GM12878 (cell line): ENCODE measurements at regions not wholly inside any gene's neighbourhood (a gene's known extent, or its start where the extent isn't known, plus 50 kb on each side); places are given as distances from the start of the nearest gene placed in this dataset.

ENCODE experiments used
- ATAC-seq: fragments of 200-7000 bp; cut with Tn5 transposase; 3 replicates; pipeline ENCODE4 v1.9.1; 2020; ENCODE audit warnings: mild to moderate bottlenecking, moderate library complexity
- BruUV-seq: library from RNA; stranded (reverse); fragments of 400-500 nt; replicated peaks from 2 replicates; lab custom pipeline; 2021; lab: Mats Ljungman, UMichigan
- CTCF ChIA-PET: fragments of 300-600 bp; sonication (Branson Sonifier 250); formaldehyde crosslinking; extraction: SDS; loops from one replicate; lab custom pipeline; 2021; ENCODE audit warnings: inconsistent platforms; lab: Yijun Ruan, JAX
- POLR2A ChIA-PET: fragments of 350-600 bp; formaldehyde crosslinking; extraction: SDS; loops from one replicate; lab custom pipeline; 2021; ENCODE audit warnings: inconsistent platforms; lab: Charles Lee
- RAD21 ChIA-PET: fragments of 300-600 bp; sonication (Branson Sonifier 250); formaldehyde crosslinking; loops from one replicate; lab custom pipeline; 2023; ENCODE audit warnings: antibody characterized with exemption; ENCODE audit not compliant: unreplicated experiment; lab: Charles Lee
- SMC1A ChIA-PET: fragments of 300-600 bp; sonication (Branson Sonifier 250); formaldehyde crosslinking; loops from one replicate; lab custom pipeline; 2023; ENCODE audit not compliant: unreplicated experiment, uncharacterized antibody; lab: Charles Lee
- DNase-seq: peaks from one replicate; pipeline ENCODE4 v3.0.0-alpha.2; 2011; ENCODE audit warnings: low read depth, low spot score
- FAIRE-seq: peaks from 3 replicates; lab custom pipeline; 2011; peaks lifted over from hg19 to GRCh38; lab: Jason Lieb, UNC
- H2AFZ ChIP-seq: 2 replicates; pipeline ENCODE4 v1.6.0; 2011; ENCODE audit warnings: low read depth, low read length, control low read depth; ENCODE audit not compliant: control insufficient read depth
- H3K27ac ChIP-seq: 2 replicates; pipeline ENCODE4 v1.5.1; 2011; ENCODE audit warnings: control low read depth; ENCODE audit not compliant: control insufficient read depth, insufficient read depth
- H3K27me3 ChIP-seq, 2 experiments: replicated peaks in 1 of 2; 2 replicates each; pipeline versions ENCODE4 v1.6.0 to v1.6.1; 2011; ENCODE audit warnings: low read length in 1 of 2; ENCODE audit not compliant: control insufficient read depth in 2 of 2, insufficient read depth in 2 of 2
- H3K36me3 ChIP-seq, 2 experiments: 2 replicates each; pipeline ENCODE4 v1.5.1; 2011; ENCODE audit warnings: low read length in 1 of 2; ENCODE audit not compliant: control insufficient read depth in 2 of 2, insufficient read depth in 2 of 2
- H3K4me1 ChIP-seq: 2 replicates; pipeline ENCODE4 v1.6.1; 2011; ENCODE audit warnings: mild to moderate bottlenecking, low read length, moderate library complexity, mixed read lengths; ENCODE audit not compliant: control insufficient read depth, insufficient read depth
- H3K4me2 ChIP-seq: 2 replicates; pipeline ENCODE4 v1.6.0; 2011; ENCODE audit warnings: control low read depth; ENCODE audit not compliant: control insufficient read depth, insufficient read depth
- H3K4me3 ChIP-seq: fragments of 200-600 bp; sonication (generic); 2 replicates; pipeline ENCODE4 v1.5.1; 2016
- H3K79me2 ChIP-seq: 2 replicates; pipeline ENCODE4 v1.6.0; 2011; ENCODE audit warnings: low read length; ENCODE audit not compliant: control insufficient read depth, insufficient read depth
- H3K9ac ChIP-seq: 2 replicates; pipeline ENCODE4 v1.8.0; 2011; ENCODE audit warnings: low read length, control low read depth, mixed read lengths; ENCODE audit not compliant: control insufficient read depth, insufficient read depth
- H3K9me3 ChIP-seq: replicated peaks from 3 replicates; pipeline ENCODE4 v1.5.1; 2011; ENCODE audit warnings: mild to moderate bottlenecking, low read length; ENCODE audit not compliant: control insufficient read depth, insufficient read depth
- H4K20me1 ChIP-seq: 2 replicates; pipeline ENCODE4 v1.6.0; 2011; ENCODE audit not compliant: control insufficient read depth, insufficient read depth
- EZH2 ChIP-seq: IDR thresholded peaks from 2 replicates; pipeline ENCODE4 v1.6.1; 2012; ENCODE audit warnings: low read depth, mild to moderate bottlenecking, control low read depth, inconsistent platforms, low read length, borderline replicate concordance; ENCODE audit not compliant: control insufficient read depth
- HDAC2 ChIP-seq: fragments of 200-600 bp; sonication (generic); IDR thresholded peaks from 2 replicates; pipeline ENCODE4 v1.6.1; 2017
- JUND ChIP-seq: IDR thresholded peaks from 2 replicates; pipeline ENCODE4 v1.6.1; 2012; ENCODE audit warnings: low read depth, mild to moderate bottlenecking, low read length, improper control_type of control experiment, moderate library complexity
- MYC ChIP-seq: IDR thresholded peaks from 2 replicates; pipeline ENCODE4 v1.6.1; 2011; ENCODE audit warnings: mild to moderate bottlenecking, low read length, moderate library complexity, inconsistent platforms; ENCODE audit not compliant: insufficient read depth, insufficient replicate concordance, insufficient read length, severe bottlenecking
- ZNF384 ChIP-seq: IDR thresholded peaks from 2 replicates; pipeline ENCODE4 v1.6.1; 2012; ENCODE audit warnings: low read depth, mild to moderate bottlenecking, low read length, improper control_type of control experiment, borderline replicate concordance
- in situ Hi-C: fragments of 300-500 bp; cut with MboI; formaldehyde crosslinking; loops from 9 replicates; pipeline ENCODE4 v1.14.3; 2018; ENCODE audit warnings: mixed read lengths
- intact Hi-C: fragments of 100-400 bp; cut with micrococcal nuclease; formaldehyde crosslinking; loops from one replicate; pipeline ENCODE4 v1.14.2; 2022; ENCODE audit not compliant: unreplicated experiment
- TF ChIP-seq, protein P1 (sequence below): fragments of 450-650 bp; IDR thresholded peaks from 2 replicates; pipeline ENCODE4 v1.6.1; 2018; ENCODE audit warnings: mild to moderate bottlenecking, low read depth, moderate library complexity; ENCODE audit not compliant: partially characterized antibody
- TF ChIP-seq, protein P2 (sequence below): fragments of 450-650 bp; IDR thresholded peaks from 2 replicates; pipeline ENCODE4 v1.6.1; 2017; ENCODE audit warnings: mild to moderate bottlenecking
- TF ChIP-seq, protein P3 (sequence below): IDR thresholded peaks from 2 replicates; pipeline ENCODE4 v1.6.1; 2012; ENCODE audit warnings: low read depth, low read length, improper control_type of control experiment

DNA sequence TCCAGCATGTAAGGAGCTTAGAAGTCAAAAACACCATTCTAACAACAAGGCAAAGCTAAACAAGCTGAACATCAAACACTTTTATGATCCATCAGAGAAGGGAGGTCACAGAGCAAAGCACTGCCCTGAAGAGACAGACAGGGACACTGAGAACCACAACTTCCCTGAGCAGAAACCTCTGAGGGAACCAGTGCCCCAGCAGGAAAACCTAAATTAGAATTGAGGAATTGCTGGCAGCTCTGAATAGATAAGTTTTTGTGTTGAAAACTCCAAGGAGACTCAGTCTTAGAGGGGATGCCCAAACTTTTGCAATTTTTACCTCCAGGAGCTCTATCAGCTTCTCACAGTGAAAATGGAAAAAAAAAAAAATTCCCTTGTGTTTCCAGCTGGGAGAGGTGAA, 83.0 kb upstream of the MAPK10 start:
- no peak overlapping the region for H3K9ac ChIP-seq
- POLR2A ChIA-PET, result no interaction called here
- SMC1A ChIA-PET, result interaction anchor here (0.6 to 2.0 kb wide), 3 partner anchors 9 to 43 kb away, joined by 3 to 5 read pairs (median 4); no protein-coding TSS in a partner anchor
- H3K27ac ChIP-seq, result no peak overlapping the region
- H3K4me1 ChIP-seq, result no peaks in the 10 kb centered on the region
- H2AFZ ChIP-seq, result no peak overlapping the region
- H3K4me2 ChIP-seq, result no peak overlapping the region
- ATAC-seq (no peak), FAIRE-seq (no peak), DNase-seq (no peak)
- intact Hi-C loops (no loop called here), in situ Hi-C loops (no loop called here)
- H3K9me3 ChIP-seq, result no peaks in the 10 kb centered on the region
- no peaks in the 10 kb centered on the region for H4K20me1 ChIP-seq
- RAD21 ChIA-PET, result interaction anchor here (0.8 kb wide), 1 partner anchor 10 kb away, joined by 4 read pairs; no protein-coding TSS in a partner anchor
- TF ChIP-seq JUND, result no peak
- TF ChIP-seq, protein P1, sequence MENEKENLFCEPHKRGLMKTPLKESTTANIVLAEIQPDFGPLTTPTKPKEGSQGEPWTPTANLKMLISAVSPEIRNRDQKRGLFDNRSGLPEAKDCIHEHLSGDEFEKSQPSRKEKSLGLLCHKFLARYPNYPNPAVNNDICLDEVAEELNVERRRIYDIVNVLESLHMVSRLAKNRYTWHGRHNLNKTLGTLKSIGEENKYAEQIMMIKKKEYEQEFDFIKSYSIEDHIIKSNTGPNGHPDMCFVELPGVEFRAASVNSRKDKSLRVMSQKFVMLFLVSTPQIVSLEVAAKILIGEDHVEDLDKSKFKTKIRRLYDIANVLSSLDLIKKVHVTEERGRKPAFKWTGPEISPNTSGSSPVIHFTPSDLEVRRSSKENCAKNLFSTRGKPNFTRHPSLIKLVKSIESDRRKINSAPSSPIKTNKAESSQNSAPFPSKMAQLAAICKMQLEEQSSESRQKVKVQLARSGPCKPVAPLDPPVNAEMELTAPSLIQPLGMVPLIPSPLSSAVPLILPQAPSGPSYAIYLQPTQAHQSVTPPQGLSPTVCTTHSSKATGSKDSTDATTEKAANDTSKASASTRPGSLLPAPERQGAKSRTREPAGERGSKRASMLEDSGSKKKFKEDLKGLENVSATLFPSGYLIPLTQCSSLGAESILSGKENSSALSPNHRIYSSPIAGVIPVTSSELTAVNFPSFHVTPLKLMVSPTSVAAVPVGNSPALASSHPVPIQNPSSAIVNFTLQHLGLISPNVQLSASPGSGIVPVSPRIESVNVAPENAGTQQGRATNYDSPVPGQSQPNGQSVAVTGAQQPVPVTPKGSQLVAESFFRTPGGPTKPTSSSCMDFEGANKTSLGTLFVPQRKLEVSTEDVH, result no peak
- no peak for TF ChIP-seq EZH2
- no peak for TF ChIP-seq HDAC2
- TF ChIP-seq, protein P2, sequence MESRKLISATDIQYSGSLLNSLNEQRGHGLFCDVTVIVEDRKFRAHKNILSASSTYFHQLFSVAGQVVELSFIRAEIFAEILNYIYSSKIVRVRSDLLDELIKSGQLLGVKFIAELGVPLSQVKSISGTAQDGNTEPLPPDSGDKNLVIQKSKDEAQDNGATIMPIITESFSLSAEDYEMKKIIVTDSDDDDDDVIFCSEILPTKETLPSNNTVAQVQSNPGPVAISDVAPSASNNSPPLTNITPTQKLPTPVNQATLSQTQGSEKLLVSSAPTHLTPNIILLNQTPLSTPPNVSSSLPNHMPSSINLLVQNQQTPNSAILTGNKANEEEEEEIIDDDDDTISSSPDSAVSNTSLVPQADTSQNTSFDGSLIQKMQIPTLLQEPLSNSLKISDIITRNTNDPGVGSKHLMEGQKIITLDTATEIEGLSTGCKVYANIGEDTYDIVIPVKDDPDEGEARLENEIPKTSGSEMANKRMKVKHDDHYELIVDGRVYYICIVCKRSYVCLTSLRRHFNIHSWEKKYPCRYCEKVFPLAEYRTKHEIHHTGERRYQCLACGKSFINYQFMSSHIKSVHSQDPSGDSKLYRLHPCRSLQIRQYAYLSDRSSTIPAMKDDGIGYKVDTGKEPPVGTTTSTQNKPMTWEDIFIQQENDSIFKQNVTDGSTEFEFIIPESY, result no peak
- no peak for TF ChIP-seq MYC
- no peak for TF ChIP-seq ZNF384
- TF ChIP-seq, protein P3, sequence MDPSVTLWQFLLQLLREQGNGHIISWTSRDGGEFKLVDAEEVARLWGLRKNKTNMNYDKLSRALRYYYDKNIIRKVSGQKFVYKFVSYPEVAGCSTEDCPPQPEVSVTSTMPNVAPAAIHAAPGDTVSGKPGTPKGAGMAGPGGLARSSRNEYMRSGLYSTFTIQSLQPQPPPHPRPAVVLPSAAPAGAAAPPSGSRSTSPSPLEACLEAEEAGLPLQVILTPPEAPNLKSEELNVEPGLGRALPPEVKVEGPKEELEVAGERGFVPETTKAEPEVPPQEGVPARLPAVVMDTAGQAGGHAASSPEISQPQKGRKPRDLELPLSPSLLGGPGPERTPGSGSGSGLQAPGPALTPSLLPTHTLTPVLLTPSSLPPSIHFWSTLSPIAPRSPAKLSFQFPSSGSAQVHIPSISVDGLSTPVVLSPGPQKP, result no peak
- no TSS peak for BruUV-seq
- H3K36me3 ChIP-seq, result no peaks in the 10 kb centered on the region
- H3K79me2 ChIP-seq, result no peaks in the 10 kb centered on the region
- H3K27me3 ChIP-seq, result no peaks in the 10 kb centered on the region; a peak in 1 of 4 replicates
- CTCF ChIA-PET, result interaction anchor here (1.0 kb wide), 1 partner anchor 53 kb away, joined by 3 read pairs; no protein-coding TSS in a partner anchor
- no peak overlapping the region for H3K4me3 ChIP-seq
